Esophagus squamous epithelium (tissue), 5 donors: ENCODE measurements at regions not wholly inside any gene's neighbourhood (a gene's known extent, or its start where the extent isn't known, plus 50 kb on each side); places are given as distances from the start of the nearest gene placed in this dataset.

ENCODE experiments used
- DNase-seq: peaks from one replicate; lab custom pipeline; 2025; lab: John Stamatoyannopoulos, UW
- H3K27ac ChIP-seq, 4 donors: fragments of 200-600 bp; sonication (generic); one replicate each; pipeline ENCODE4 v1.5.1; 2016 to 2019; ENCODE audit warnings: mild to moderate bottlenecking in 1 of 4
- H3K27me3 ChIP-seq, 4 donors: fragments of 200-600 bp; sonication (generic); 1 replicate in 3 of 4; 2 replicates in 1 of 4; pipeline versions ENCODE4 v1.5.1 to v1.6.0; 2017 to 2021; ENCODE audit warnings: antibody characterized with exemption in 1 of 4
- H3K36me3 ChIP-seq, 3 donors: fragments of 200-600 bp; sonication (generic); one replicate each; pipeline ENCODE4 v1.5.1; 2016 to 2019
- H3K4me1 ChIP-seq, 3 donors: fragments of 200-600 bp; sonication (generic); one replicate each; pipeline ENCODE4 v1.5.1; 2017 to 2019
- H3K4me3 ChIP-seq, 4 donors: fragments of 200-600 bp; sonication (generic); 1 replicate in 3 of 4; 2 replicates in 1 of 4; pipeline ENCODE4 v1.5.1; 2016 to 2019; ENCODE audit warnings: mild to moderate bottlenecking in 2 of 4, moderate library complexity in 1 of 4
- H3K9me3 ChIP-seq, 3 donors: fragments of 200-600 bp; sonication (generic); one replicate each; pipeline ENCODE4 v1.5.1; 2016 to 2019
- CTCF ChIP-seq, 6 experiments: fragments of 450-650 bp in 4 of 6; fragments of 200-600 bp in 2 of 6; sonication (generic) in 2 of 6; IDR thresholded peaks; one replicate each; pipeline ENCODE4 v1.5.1; 2016 to 2019; ENCODE audit warnings: antibody characterized with exemption in 6 of 6, mild to moderate bottlenecking in 4 of 6, moderate library complexity in 4 of 6
- POLR2A ChIP-seq, 4 donors: fragments of 450-650 bp; IDR thresholded peaks; one replicate each; pipeline ENCODE4 v1.6.1; 2017; ENCODE audit warnings: antibody characterized with exemption in 4 of 4, mild to moderate bottlenecking in 4 of 4, moderate library complexity in 3 of 4
- WGBS, 2 donors: methylation state at CpG; one replicate each; pipeline ENCODE4 v1.1.5; 2018; 5-methylcytosine and 5-hydroxymethylcytosine counted together
- intact Hi-C: fragments of 100-400 bp; cut with DNase I; formaldehyde crosslinking; loops from one replicate; pipeline ENCODE4 v1.15.0; 2022
- donor health status: DM: yes; HTN: yes; CAD: no.

DNA sequence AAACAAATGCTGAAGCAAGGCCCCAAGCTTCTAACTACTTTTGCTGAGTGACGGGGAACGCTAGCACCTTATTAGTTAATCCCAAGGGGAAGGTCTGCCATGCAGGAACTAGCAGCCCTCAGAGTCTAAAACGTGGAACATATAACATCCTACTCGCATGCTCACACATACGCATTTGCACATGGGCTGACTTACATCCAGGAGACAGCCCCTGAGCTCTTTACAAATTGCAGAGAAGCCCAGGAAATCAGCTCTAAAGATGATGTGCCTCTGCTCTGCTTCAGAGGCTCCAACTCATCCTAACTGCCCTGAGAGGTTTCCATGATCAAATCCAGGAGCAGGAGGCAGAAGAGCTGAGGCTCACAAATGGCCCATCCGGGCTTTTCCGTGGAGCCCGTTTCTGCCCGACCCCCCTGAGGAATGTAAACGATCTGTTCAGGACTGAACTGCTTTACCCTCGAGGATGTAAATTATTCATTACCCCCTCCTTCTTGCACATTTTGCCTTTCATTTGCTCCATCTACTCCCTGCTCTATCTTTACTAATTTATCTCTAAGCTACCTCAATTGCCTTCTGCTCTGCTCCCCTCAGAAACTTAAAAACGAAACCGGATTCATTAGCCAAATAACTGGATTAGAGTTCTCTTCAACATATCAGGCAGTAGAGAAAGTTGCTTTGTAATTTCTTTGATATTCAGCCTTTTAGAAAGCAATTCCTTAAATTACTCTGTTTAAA is 141.9 kb upstream of the CCDC54 start:
- Histone ChIP-seq H3K9me3 (no peaks in the 10 kb centered on the region), H3K27me3 (no peaks in the 10 kb centered on the region), H3K27ac (peak overlapping the region in 3 of 4 donors; percentile 6 to 54 (median 29)), H3K4me1 (peaks cover 0 to 22% (median 0%) of the 10 kb centered on the region in 3 donors), H3K4me3 (peak overlapping the region; percentile 29 to 62 (median 44)), H3K36me3 (no peaks in the 10 kb centered on the region)
- intact Hi-C loops, result no loop called here
- no peak for TF ChIP-seq POLR2A (IDR thresholded peaks at IDR 0.05)
- TF ChIP-seq CTCF (IDR thresholded peaks at IDR 0.05), result no peak
- WGBS, 2 donors, result 34 to 36% methylated on average over 11 of the region's 13 CpGs
- no peak for DNase-seq

- TF ChIP-seq POLR2A (IDR thresholded peaks at IDR 0.05) (no peak), CTCF (IDR thresholded peaks at IDR 0.05) (peak; percentile 66 to 94 (median 90))
- DNase-seq, result no peak
- peaks cover 0 to 25% (median 0%) of the 10 kb centered on the region in 3 donors for H3K4me1 ChIP-seq
- H3K4me3 ChIP-seq, result peak overlapping the region; percentile 29 to 62 (median 44)
- 1 to 3% methylated on average over 5 of the region's 5 CpGs for WGBS, 2 donors
- no peaks in the 10 kb centered on the region for H3K36me3 ChIP-seq
- no peaks in the 10 kb centered on the region for H3K9me3 ChIP-seq
- H3K27me3 ChIP-seq, result no peaks in the 10 kb centered on the region
- H3K27ac ChIP-seq, result peak overlapping the region in 3 of 4 donors; percentile 13 to 54 (median 29)
- intact Hi-C loops, result no loop called here
Measured at GRCh38 chr3:107235928-107236315, 141.3 kb upstream of the CCDC54 start.

- 70 to 79% methylated on average over 4 of the region's 4 CpGs for WGBS, 2 donors
- H3K36me3 ChIP-seq, result no peaks in the 10 kb centered on the region
- H3K9me3 ChIP-seq, result no peaks in the 10 kb centered on the region
- no peak overlapping the region for H3K4me3 ChIP-seq
- H3K4me1 ChIP-seq, result peaks cover 0 to 33% (median 0%) of the 10 kb centered on the region in 3 donors
- peak overlapping the region in 2 of 4 donors; percentile 13 to 54 for H3K27ac ChIP-seq
- intact Hi-C loops, result no loop called here
- no peak for DNase-seq
- no peaks in the 10 kb centered on the region for H3K27me3 ChIP-seq
- TF ChIP-seq CTCF (IDR thresholded peaks at IDR 0.05) (no peak), POLR2A (IDR thresholded peaks at IDR 0.05) (no peak)
Measured at GRCh38 chr3:107236655-107237337, 140.4 kb upstream of the CCDC54 start.

DNA sequence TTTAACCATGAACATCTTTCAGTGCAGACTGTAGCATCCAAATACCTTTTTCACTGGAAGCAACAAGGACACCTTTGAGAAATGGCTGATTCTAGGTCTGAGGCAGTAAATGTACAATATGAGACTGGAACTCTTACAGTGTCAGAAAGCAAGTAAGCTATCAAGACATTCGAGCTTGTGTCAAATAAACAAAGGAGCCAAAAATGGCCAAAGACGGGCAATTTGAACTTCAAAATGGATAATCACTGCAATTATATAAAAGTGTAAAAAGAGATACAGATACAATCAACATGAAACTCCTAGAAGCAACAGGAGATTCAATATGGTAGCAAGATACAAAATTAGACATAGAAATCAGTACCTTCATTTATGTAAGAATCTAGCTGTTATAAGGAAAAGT is 138.5 kb upstream of the CCDC54 start:
- Histone ChIP-seq H3K27ac (no peak overlapping the region), H3K4me3 (no peak overlapping the region), H3K4me1 (peaks cover 0 to 43% (median 4%) of the 10 kb centered on the region in 3 donors), H3K9me3 (no peaks in the 10 kb centered on the region), H3K27me3 (no peaks in the 10 kb centered on the region), H3K36me3 (no peaks in the 10 kb centered on the region)
- DNase-seq, result no peak
- intact Hi-C loops, result no loop called here
- TF ChIP-seq POLR2A (IDR thresholded peaks at IDR 0.05), result no peak
- no peak for TF ChIP-seq CTCF (IDR thresholded peaks at IDR 0.05)
- 81 to 83% methylated on average over 2 of the region's 2 CpGs for WGBS, 2 donors

GRCh38 chr3:107239703-107240102 is 137.5 kb upstream of the CCDC54 start:
- TF ChIP-seq POLR2A (IDR thresholded peaks at IDR 0.05), result no peak
- no peak for TF ChIP-seq CTCF (IDR thresholded peaks at IDR 0.05)
- intact Hi-C loops, result no loop called here
- Histone ChIP-seq H3K9me3 (no peaks in the 10 kb centered on the region), H3K27ac (peak overlapping the region in 2 of 4 donors; percentile 78 to 84), H3K27me3 (no peaks in the 10 kb centered on the region), H3K4me1 (peaks cover 0 to 43% (median 4%) of the 10 kb centered on the region in 3 donors), H3K36me3 (no peaks in the 10 kb centered on the region), H3K4me3 (peak overlapping the region in 2 of 4 donors; percentile 73 to 76)
- no peak for DNase-seq
- 81 to 82% methylated on average over 4 of the region's 4 CpGs for whole genome bisulfite sequencing, 2 donors
